ENCODE measurements at regions not wholly inside any gene's neighbourhood (a gene's known extent, or its start where the extent isn't known, plus 50 kb on each side); places are given as distances from the start of the nearest gene placed in this dataset.

GRCh38 chr5:171657473-171657872 lies 128.1 kb upstream of the SMIM23 start:
- Histone ChIP-seq H3K4me1 (ENCODE audit: insufficient read depth, low read length, poor library complexity, severe bottlenecking) (no peaks in the 10 kb centered on the region), H3K27ac (ENCODE audit: low read depth, low read length, poor library complexity, severe bottlenecking) (no peak overlapping the region), H3K4me3 (ENCODE audit: low read depth, low read length, poor library complexity, severe bottlenecking) (no peak overlapping the region), H3K27me3 (replicated peaks; ENCODE audit: insufficient read depth, low read depth, low read length, poor library complexity) (no peaks in the 10 kb centered on the region), H3K9me3 (ENCODE audit: low read depth, low read length, poor library complexity, severe bottlenecking) (no peaks in the 10 kb centered on the region), H3K36me3 (ENCODE audit: insufficient read depth, low read length, poor library complexity, severe bottlenecking) (no peaks in the 10 kb centered on the region)
- no peak for DNase-seq (ENCODE audit: low spot score)
- intact Hi-C loops (cut with micrococcal nuclease; ENCODE audit: unreplicated experiment) = no loop called here
- no TSS peak for BruUV-seq (replicated peaks)
- POLR2A ChIA-PET (ENCODE audit: low non-redundant PET) = no interaction called here
- TF ChIP-seq CTCF (conservative IDR thresholded peaks at IDR 0.05; ENCODE audit: low read depth, low read length) = no peak
- TF ChIP-seq EZH2 (IDR thresholded peaks at IDR 0.05; ENCODE audit: borderline replicate concordance, low read depth, low read length, poor library complexity, severe bottlenecking) = no peak
- CTCF ChIA-PET = no interaction called here

- POLR2A ChIA-PET (ENCODE audit: low non-redundant PET) = no interaction called here
- no peak overlapping the region for H3K27ac ChIP-seq (ENCODE audit: low read depth, low read length, poor library complexity, severe bottlenecking)
- no TSS peak for BruUV-seq (replicated peaks)
- no peaks in the 10 kb centered on the region for H3K36me3 ChIP-seq (ENCODE audit: insufficient read depth, low read length, poor library complexity, severe bottlenecking)
- intact Hi-C loops (cut with micrococcal nuclease; ENCODE audit: unreplicated experiment) = no loop called here
- TF ChIP-seq EZH2 (IDR thresholded peaks at IDR 0.05; ENCODE audit: borderline replicate concordance, low read depth, low read length, poor library complexity, severe bottlenecking) = no peak
- no peak for TF ChIP-seq CTCF (conservative IDR thresholded peaks at IDR 0.05; ENCODE audit: low read depth, low read length)
- H3K4me1 ChIP-seq (ENCODE audit: insufficient read depth, low read length, poor library complexity, severe bottlenecking) = no peaks in the 10 kb centered on the region
- CTCF ChIA-PET = no interaction called here
- H3K27me3 ChIP-seq (replicated peaks; ENCODE audit: insufficient read depth, low read depth, low read length, poor library complexity) = no peaks in the 10 kb centered on the region
- H3K9me3 ChIP-seq (ENCODE audit: low read depth, low read length, poor library complexity, severe bottlenecking) = no peaks in the 10 kb centered on the region
- no peak overlapping the region for H3K4me3 ChIP-seq (ENCODE audit: low read depth, low read length, poor library complexity, severe bottlenecking)
- DNase-seq (ENCODE audit: low spot score) = no peak
Observed at GRCh38 chr5:171659896-171660295, 125.7 kb upstream of the SMIM23 start.

GRCh38 chr5:171660434-171660833 lies 125.2 kb upstream of the SMIM23 start:
- no peak overlapping the region for H3K27ac ChIP-seq (ENCODE audit: low read depth, low read length, poor library complexity, severe bottlenecking)
- no peak overlapping the region for H3K4me3 ChIP-seq (ENCODE audit: low read depth, low read length, poor library complexity, severe bottlenecking)
- TF ChIP-seq EZH2 (IDR thresholded peaks at IDR 0.05; ENCODE audit: borderline replicate concordance, low read depth, low read length, poor library complexity, severe bottlenecking) = no peak
- no peak for TF ChIP-seq CTCF (conservative IDR thresholded peaks at IDR 0.05; ENCODE audit: low read depth, low read length)
- intact Hi-C loops (cut with micrococcal nuclease; ENCODE audit: unreplicated experiment) = no loop called here
- no peaks in the 10 kb centered on the region for H3K36me3 ChIP-seq (ENCODE audit: insufficient read depth, low read length, poor library complexity, severe bottlenecking)
- ChIA-PET CTCF (no interaction called here), POLR2A (ENCODE audit: low non-redundant PET) (no interaction called here)
- H3K4me1 ChIP-seq (ENCODE audit: insufficient read depth, low read length, poor library complexity, severe bottlenecking) = no peaks in the 10 kb centered on the region
- no peak for DNase-seq (ENCODE audit: low spot score)
- H3K9me3 ChIP-seq (ENCODE audit: low read depth, low read length, poor library complexity, severe bottlenecking) = no peaks in the 10 kb centered on the region
- BruUV-seq (replicated peaks) = no TSS peak
- no peaks in the 10 kb centered on the region for H3K27me3 ChIP-seq (replicated peaks; ENCODE audit: insufficient read depth, low read depth, low read length, poor library complexity)

All from A673 (cell line).